ENCODE measurements at regions not wholly inside any gene's neighbourhood (a gene's known extent, or its start where the extent isn't known, plus 50 kb on each side); places are given as distances from the start of the nearest gene placed in this dataset.
"Not testable (repeated sequence)": the region's sequence is repeated elsewhere in the genome, so short reads cannot be mapped to it uniquely, and the experiment has no call there.

- DNase-seq: no peak
Measured at GRCh38 chr16:17017442-17017841, 453.3 kb downstream of the XYLT1 start.

DNA sequence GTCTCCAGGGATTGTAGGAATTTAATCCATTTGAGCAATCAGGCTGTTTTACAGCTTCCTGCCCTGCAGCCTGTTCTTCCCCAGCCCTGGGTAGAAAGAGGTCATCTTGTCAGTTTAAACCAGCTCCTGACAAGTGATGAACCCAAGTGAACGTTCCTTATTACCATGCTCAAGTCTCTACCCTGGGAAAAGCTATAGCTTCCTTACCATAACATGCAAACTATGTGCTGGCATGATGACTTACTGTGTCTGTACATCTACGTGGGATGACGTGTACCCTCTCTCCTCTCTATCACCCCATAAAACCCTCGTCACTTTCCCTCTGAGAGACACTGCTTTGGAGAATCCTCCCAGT is 452.2 kb downstream of the XYLT1 start:
- DNase-seq: no peak

DNA sequence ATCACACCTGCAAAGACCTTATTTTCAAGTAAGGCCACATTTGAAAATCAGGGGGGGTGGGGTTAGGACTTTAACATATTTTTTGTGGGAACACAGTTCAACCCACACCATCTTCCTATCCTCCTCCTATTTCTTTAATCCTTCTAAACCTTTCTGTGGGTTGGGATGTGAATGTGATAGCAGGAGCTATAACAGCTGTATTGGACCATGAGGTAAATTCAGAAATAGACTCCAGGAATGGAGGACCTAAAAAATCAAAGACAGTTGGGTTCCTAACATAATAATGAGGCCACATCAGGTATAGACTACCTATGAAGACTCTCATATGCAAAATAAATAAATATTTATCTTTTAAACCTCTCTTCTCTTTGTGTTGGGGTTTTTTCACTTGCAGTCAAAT is 451.4 kb downstream of the XYLT1 start:
- no peak for DNase-seq

DNA sequence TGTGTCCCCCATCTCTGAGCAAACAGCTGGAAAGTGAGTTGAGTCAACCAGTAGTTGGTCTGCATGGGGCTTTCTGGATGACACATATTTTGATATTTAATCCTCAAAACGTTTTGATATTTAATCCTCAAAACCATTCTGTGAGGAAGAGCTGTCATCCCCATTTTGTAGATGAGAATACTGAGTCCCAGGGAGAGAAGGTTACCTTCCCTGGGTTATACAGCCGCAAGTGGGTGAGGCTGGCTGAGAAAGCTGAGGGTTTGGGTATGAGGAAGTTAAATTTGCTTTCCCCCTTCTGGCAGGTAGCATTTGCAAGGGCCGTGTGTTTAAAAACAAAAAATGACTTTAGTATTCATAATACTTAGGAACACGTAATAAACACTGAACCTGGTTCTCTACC is 447.2 kb downstream of the XYLT1 start:
- DNase-seq: no peak

GRCh38 chr16:17024514-17024913 is 446.2 kb downstream of the XYLT1 start:
- DNase-seq: no peak

DNA sequence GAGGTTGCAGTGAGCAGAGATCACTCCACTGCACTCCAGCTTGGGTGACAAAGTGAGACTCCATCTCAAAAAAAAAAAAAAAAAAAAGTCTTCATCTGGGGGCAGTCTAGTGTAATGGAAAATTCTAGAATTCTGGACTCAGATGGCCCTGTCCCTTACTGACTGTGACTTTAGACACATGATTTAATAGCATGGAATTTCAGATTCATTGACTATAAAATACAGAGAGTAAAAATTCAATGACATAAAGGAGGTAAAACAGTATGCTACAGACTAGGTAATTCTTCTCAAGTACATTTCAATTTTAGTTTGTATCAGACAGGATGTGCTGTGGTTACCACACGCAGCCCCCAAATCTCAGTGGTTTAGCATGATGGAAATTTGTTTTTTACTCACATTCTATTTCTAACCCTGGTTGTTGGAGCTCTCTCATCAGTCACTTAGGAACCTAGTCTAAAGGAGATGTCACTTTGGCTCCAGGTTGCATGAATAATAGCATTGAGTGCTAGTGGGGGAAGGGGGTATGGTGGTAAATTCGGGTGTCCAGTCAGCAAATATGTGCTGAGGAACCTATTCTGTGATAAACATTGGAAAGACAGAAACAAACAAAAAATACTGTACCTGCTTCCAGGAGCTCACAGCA is 444.0 kb downstream of the XYLT1 start:
- DNase-seq: no peak

DNA sequence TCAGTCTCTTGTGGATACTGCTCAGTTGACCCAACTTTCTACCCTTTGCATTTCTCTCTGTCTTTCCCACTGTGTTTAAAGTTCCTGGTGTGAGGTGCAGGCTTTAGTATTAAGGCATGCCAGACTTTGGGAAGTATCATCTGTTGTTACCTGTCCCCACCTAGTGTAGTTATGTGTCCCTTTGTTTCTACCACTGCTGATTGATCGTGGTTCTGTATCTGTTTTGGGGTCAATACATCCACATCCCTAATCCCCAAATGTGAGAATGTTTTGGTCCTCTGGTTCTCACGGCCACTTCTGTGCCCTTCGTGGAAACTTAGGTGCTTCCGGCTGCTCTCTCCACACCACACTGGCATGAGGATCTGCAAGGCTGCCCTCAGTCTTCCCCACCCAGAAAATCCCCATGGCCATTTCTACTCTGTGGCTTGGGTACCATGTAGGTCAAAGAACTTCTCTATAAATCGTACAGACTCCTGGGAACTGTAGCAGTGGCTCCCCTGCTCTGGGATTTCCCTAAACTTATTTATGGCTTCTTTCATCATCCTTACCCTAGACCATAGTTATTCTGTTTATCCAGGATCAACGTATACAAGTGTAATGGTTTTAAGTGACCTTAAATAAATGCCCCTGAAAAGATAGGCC is 443.2 kb downstream of the XYLT1 start:
- no peak for DNase-seq

- no peak for DNase-seq
Measured at GRCh38 chr16:17029602-17030350, 441.0 kb downstream of the XYLT1 start.

DNA sequence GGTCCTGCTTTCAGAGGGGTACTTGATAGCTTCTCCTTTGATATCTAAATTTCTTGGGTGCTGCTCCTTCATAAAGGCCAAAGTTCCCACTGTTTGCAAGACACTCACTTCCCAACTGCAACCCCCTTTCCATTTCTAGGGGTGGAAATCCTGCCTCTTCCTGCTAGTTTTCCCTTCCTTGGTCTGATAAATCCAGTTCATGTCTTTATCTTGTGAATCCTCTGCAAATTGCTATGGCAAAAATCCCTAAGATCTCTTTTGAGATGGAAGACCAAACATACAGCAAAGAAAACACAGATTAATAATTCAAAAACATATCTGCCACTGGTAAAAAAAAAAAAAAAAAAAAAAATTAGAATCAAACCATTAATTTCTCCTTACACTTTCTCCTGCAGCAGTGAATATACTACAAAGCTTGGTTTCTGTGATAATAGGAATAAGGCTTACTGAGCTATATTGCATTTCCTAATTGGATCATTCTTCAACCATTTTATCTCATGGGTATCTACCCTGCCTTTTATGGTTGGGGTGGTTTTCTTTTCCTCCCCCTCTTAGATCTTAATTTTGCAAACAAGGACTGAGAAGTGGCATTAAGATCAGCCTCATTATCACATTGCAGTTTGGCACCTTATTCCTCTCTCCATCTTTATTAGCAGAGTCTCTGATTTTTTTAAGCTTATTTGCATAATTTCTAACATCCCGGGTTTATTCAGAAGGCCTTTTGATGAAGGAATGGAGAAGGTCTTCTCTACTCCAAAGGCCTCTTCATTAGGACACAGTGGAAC is 439.1 kb downstream of the XYLT1 start:
- DNase-seq: no peak

GRCh38 chr16:17032332-17032731 is 438.4 kb downstream of the XYLT1 start:
- no peak for DNase-seq

GRCh38 chr16:17034477-17035252 is 436.1 kb downstream of the XYLT1 start:
- no peak for DNase-seq

DNA sequence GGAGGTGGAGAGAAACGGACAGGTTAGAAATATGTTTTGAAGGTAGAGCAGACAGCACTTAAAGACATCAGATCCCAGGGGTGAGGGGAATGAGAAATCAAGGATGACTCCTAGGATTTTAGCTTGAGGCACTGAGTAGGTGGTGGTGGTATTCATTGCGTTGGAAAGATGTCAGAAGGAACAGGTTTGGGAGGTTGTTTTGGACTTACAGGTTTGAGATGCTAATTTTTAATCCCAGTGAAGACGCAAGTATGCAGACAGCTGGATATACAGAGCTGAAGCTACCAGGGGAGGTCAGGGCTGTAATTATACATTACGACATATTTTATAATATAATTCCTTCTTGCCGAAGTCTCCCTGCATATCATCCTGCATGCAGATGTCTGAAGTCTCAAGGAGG is 433.3 kb downstream of the XYLT1 start:
- DNase-seq: no peak

- DNase-seq: no peak
Measured at GRCh38 chr16:17038415-17038814, 432.3 kb downstream of the XYLT1 start.

DNA sequence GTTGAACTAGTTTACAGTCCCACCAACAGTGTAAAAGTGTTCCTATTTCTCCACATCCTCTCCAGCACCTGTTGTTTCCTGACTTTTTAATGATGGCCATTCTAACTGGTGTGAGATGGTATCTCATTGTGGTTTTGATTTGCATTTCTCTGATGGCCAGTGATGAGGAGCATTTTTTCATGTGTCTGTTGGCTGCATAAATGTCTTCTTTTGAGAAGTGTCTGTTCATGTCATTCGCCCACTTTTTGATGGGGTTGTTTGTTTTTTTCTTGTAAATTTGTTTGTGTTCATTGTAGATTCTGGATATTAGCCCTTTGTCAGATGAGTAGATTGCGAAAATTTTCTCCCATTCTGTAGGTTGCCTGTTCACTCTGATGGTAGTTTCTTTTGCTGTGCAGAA is 421.7 kb downstream of the XYLT1 start:
- not testable (repeated sequence) for DNase-seq

DNA sequence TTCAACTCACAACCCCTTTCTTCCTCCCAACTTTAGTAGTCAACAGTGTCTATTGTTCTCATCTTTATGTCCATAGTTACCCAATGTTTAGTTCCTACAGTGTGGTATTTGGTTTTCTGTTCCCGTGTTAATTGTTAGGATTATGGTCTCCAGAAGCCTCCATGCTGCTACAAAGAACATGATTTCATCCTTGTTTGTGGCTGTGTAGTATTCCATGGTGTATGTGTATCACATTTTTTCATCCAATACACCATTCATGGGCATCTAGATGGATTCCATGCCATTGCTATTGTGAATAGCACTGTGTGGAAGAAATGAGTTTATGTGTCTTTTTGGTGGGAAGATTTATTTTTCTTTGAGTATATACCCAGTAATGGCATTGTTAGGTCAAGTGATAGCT is 420.3 kb downstream of the XYLT1 start:
- no peak for DNase-seq

Measured in DMS79 treated with DMSO at 0.1 percent for 48 hours (cell line).